ENCODE measurements at regions not wholly inside any gene's neighbourhood (a gene's known extent, or its start where the extent isn't known, plus 50 kb on each side); places are given as distances from the start of the nearest gene placed in this dataset.
"Not testable (repeated sequence)": the region's sequence is repeated elsewhere in the genome, so short reads cannot be mapped to it uniquely, and the experiment has no call there.

DNA sequence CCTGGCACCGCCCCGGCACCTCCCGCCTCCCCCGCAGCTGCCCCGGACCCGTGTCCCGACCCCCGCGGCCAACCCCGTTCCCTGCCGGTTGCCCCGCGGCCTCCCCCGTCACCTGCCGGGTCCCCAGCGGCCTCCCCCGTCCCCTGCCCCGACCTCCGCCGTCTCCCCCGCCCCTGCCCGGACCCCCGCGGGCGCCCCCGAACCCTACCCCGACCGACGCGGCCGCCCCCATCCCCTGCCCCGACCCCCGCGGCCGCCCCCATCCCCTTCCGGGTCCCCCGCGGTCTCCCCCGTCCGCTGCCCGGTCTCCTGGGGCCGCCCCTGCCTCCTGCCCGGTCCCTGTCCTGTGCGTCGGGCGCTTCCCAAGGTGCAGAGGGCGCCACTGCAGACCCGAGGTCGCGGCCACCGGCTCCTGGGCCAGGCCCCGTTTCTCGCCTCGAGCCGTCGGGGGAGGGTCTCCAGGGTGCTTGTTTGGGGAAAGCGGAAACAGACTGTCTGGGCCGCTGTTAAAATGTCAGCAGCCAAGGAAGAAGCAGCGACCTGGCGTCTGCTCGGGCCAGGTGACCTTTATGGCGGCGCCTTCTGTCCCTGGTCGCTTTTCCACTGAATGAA lies 51.6 kb upstream of the APOD start:
- not testable (repeated sequence) for DNase-seq (ENCODE audit: low read depth in 2 of 2)

DNA sequence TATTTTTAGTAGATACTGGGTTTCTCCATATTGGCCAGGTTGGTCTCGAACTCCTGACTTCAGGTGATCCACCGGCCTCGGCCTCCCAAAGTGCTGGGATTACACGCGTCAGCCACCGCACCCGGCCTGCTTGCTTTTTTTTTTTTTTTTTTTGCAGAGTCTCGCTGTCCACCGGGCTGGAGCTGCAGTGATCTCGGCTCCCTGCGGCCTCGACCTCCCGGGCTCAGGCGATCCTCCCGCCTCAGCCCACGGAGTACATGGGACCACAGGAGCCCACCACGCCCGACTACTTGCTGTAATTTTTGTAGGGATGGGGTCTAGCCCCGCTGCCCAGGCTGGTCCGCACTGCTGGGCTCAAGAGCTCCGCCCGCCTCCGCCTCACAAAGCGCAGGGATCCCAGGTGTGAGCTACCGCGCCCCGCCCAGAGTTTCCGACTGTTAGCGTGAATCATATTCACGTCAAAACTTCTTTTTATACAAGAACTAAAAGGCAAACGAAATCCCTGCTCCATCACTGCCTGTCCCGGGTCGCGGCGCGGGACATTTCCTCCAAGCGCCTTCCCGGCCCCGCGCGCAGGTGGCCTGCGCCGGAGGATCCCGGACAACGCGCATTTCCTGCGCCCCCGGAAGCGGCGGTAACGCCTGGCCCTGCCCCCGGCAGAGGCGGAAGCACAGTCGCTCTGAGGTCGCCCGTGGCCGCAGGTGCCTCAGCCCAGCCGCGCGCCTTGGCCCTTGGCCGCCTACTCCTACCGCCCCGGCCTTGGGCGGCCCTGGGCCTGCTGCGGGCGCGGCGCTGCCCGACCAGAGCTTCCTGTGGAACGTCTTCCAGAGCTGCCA lies 50.9 kb upstream of the APOD start:
- DNase-seq (ENCODE audit: low read depth in 2 of 2) = peak in 1 of 2 donors; percentile 52
